NCI-H2107 (cell line): ENCODE measurements at regions not wholly inside any gene's neighbourhood (a gene's known extent, or its start where the extent isn't known, plus 50 kb on each side); places are given as distances from the start of the nearest gene placed in this dataset.
"Not testable (repeated sequence)": the region's sequence is repeated elsewhere in the genome, so short reads cannot be mapped to it uniquely, and the experiment has no call there.

Experiments
- DNase-seq: peaks from one replicate; lab custom pipeline; 2025; lab: John Stamatoyannopoulos, UW

GRCh38 chr12:42030588-42030987 lies 114.1 kb downstream of the GXYLT1 start:
- no peak for DNase-seq

- DNase-seq = no peak
Observed at GRCh38 chr12:42027546-42027945, 117.1 kb downstream of the GXYLT1 start.

GRCh38 chr12:42024495-42024830 lies 120.2 kb downstream of the GXYLT1 start:
- DNase-seq = no peak

- DNase-seq = peak; percentile 59
Observed at GRCh38 chr12:42023733-42024494, 120.8 kb downstream of the GXYLT1 start.

GRCh38 chr12:42021937-42022336 lies 122.7 kb downstream of the GXYLT1 start:
- DNase-seq = not testable (repeated sequence)

GRCh38 chr12:42021469-42021868 lies 123.2 kb downstream of the GXYLT1 start:
- DNase-seq = no peak

- DNase-seq = no peak
Observed at GRCh38 chr12:42020226-42020625, 124.4 kb downstream of the GXYLT1 start.

- DNase-seq = no peak
Observed at GRCh38 chr12:42019746-42020145, 124.9 kb downstream of the GXYLT1 start.

GRCh38 chr12:42017051-42017450 lies 127.6 kb downstream of the GXYLT1 start:
- no peak for DNase-seq

- DNase-seq = no peak
Observed at GRCh38 chr12:42015051-42015461, 129.6 kb downstream of the GXYLT1 start.

- not testable (repeated sequence) for DNase-seq
Observed at GRCh38 chr12:42012501-42012900, 132.2 kb downstream of the GXYLT1 start.

- DNase-seq = no peak
Observed at GRCh38 chr12:42010715-42011114, 134.0 kb downstream of the GXYLT1 start.

- DNase-seq = no peak
Observed at GRCh38 chr12:42010257-42010656, 134.4 kb downstream of the GXYLT1 start.

- DNase-seq = no peak
Observed at GRCh38 chr12:42008996-42009395, 135.7 kb downstream of the GXYLT1 start.

- no peak for DNase-seq
Observed at GRCh38 chr12:42003031-42003430, 141.6 kb downstream of the GXYLT1 start.

- DNase-seq = no peak
Observed at GRCh38 chr12:42002563-42002962, 142.1 kb downstream of the GXYLT1 start.

GRCh38 chr12:41998436-41998835 lies 146.2 kb downstream of the GXYLT1 start:
- DNase-seq = no peak

GRCh38 chr12:41993283-41993682 lies 151.4 kb downstream of the GXYLT1 start:
- no peak for DNase-seq

- no peak for DNase-seq
Observed at GRCh38 chr12:41992692-41993215, 151.9 kb downstream of the GXYLT1 start.

GRCh38 chr12:41992022-41992421 lies 152.7 kb downstream of the GXYLT1 start:
- DNase-seq = no peak

GRCh38 chr12:41988715-41989114 lies 156.0 kb downstream of the GXYLT1 start:
- no peak for DNase-seq

- DNase-seq = not testable (repeated sequence)
Observed at GRCh38 chr12:41986513-41986912, 158.2 kb downstream of the GXYLT1 start.

- DNase-seq = peak; percentile 33
Observed at GRCh38 chr12:41983856-41984255, 160.8 kb downstream of the GXYLT1 start.

- DNase-seq = no peak
Observed at GRCh38 chr12:41983394-41983793, 161.3 kb downstream of the GXYLT1 start.
